IPS DF 4.7 (cell line): ENCODE measurements at regions not wholly inside any gene's neighbourhood (a gene's known extent, or its start where the extent isn't known, plus 50 kb on each side); places are given as distances from the start of the nearest gene placed in this dataset.
"Not testable (repeated sequence)": the region's sequence is repeated elsewhere in the genome, so short reads cannot be mapped to it uniquely, and the experiment has no call there.

Experiments
- DNase-seq: peaks from one replicate; pipeline ENCODE4 v3.0.0-alpha.2; 2013; ENCODE audit warnings: low spot score; ENCODE audit errors: extremely low read depth

DNA sequence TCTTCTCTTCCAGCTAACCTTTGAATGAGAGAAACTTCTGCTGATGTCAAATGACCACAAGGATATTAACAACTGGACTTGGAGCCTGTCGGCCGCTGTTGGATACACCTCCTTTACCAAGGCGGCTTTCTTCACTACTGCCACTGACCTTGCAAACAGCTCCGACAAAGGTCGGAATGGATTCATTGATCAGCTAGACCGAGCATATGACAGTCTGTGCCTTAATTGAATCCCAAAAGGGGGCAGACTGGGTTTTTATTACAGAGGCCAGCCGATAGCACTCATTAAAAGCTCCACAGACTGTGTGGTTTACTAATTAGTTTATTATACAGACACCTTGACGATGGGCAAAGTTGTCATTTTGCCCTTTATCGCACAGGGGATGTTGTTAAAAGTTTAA, 394.5 kb downstream of the RERGL start:
- no peak for DNase-seq

DNA sequence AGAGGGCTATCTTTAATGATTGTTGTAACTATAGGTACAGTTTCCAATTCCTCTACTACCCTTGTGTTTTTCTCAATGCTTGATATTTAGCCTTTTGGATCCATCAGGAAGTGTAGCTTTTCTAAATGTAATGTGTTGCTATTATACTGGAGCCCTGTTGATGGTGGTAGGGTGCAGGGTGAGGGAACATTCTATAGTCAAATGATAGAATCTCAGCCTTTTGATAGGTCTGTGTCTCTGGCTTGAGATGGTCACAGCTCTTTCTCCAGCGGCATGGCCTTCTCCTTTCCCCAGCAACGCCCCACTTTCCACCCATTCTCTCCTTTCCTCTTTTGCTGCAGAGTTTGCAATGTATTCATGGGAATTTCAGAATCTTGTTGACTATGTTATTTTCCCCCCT, 398.6 kb downstream of the RERGL start:
- no peak for DNase-seq

- no peak for DNase-seq
Observed at GRCh38 chr12:17680220-17680619, 409.8 kb downstream of the RERGL start.

- DNase-seq = no peak
Observed at GRCh38 chr12:17666641-17667324, 423.2 kb downstream of the RERGL start.

- no peak for DNase-seq
Observed at GRCh38 chr12:17665839-17666238, 424.2 kb downstream of the RERGL start.

DNA sequence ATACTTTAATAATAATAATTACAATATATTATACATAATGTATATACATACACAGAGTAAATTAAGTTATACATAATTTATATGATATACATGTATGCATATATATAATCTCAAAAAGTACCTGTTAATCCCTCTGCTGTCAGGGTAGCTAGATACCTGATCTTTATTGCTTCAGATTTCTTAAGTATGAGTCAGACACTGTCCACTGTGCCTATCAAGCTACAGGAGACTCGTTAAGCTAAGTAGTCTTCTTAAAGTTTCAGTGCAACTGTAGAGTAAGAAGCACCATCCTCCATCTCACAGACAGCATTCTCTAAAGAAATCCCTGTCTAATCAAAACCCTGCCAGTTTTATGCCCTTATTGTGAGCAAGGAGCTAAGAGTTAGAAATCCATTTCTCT, 428.7 kb downstream of the RERGL start:
- no peak for DNase-seq

DNA sequence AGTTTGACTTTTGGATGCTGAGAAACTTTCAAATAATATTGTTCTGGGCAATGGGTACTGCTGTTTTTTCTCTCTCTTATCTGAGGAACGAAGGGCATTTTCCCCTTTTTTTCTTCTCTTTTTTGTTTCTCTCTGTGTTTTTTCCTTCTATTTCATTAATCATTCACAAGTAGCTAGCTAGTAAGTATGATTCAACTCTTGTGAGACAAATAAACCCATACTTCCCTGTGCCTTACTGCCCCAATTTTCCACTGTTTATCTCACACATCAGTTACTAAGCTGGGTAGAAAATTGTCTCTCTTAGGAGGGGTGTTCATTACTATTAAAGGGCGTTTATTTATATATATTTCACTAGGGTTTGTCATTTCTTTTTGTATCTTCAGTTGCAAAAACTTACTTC, 437.6 kb downstream of the RERGL start:
- DNase-seq = no peak

DNA sequence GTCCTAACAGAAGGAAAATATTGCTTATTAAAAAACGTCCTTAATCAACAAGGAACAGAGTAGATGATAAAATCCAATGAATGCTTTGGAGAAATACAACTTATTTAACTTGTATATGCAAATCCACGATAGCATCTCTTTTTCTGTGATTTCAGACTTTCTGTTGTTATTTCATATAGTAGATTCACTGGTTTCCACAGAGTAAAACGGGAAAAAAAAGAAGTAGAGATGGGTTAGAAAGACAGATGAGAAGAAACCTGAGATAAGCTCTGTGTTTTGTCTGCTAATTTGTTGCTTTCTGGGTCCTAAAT, 447.7 kb downstream of the RERGL start:
- no peak for DNase-seq

DNA sequence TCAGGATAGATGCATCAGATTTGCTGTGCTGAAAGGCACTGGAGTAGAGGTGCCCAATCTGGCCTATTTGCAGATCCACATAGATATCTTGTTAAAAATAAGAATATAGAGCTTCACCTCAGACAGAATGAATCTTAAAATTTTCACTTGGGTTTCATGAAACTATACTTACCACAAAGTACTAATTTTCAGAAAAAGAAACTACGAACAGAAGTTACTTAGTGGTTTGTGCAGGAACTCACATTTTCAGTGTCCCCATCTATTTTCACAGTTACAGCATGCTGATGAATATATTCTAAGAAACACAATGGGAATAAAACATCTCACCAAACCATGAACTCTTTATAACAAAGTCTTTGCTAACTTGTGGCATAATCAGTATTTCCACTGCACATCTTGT, 449.4 kb downstream of the RERGL start:
- no peak for DNase-seq

- no peak for DNase-seq
Observed at GRCh38 chr12:17618831-17619230, 471.2 kb downstream of the RERGL start.

- no peak for DNase-seq
Observed at GRCh38 chr12:17609701-17610100, 480.3 kb downstream of the RERGL start.

- DNase-seq = no peak
Observed at GRCh38 chr12:17609153-17609552, 480.8 kb downstream of the RERGL start.

- DNase-seq = no peak
Observed at GRCh38 chr12:17595111-17595510, 494.9 kb downstream of the RERGL start.

GRCh38 chr12:17593715-17594406, 496.1 kb downstream of the RERGL start:
- DNase-seq = no peak

- DNase-seq = no peak
Observed at GRCh38 chr12:17592472-17592871, 497.5 kb downstream of the RERGL start.

DNA sequence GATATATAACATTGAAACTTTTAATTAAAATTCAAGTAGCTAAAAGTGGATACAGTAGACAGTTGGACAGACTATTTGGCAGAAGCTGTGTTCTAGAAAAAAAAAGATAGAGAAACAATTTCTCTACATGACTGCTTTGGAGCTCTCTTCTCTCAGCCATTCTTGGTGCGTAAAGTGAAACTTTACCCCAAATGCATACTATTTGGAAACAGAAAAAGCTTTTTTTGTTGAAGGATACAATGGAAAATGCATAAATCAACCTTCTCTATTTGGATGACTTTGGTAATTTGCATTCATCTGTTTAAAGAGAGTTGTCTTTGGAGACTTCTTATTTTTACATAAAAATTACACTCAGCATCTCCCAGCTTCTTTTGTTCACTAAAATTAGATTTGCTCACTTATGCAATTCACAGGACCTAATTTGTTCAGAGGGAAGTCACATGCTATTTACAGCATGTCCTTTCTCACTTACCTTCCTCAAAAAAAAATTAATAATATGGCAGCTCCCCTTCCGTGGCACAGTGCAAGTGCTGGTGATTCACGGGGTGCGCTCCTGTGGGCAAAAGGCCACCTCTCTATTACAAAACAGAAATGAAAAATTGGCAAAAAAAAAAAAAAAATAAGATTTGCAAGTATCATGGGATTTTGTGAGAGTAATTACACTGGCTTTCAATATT, 498.9 kb downstream of the RERGL start:
- no peak for DNase-seq

DNA sequence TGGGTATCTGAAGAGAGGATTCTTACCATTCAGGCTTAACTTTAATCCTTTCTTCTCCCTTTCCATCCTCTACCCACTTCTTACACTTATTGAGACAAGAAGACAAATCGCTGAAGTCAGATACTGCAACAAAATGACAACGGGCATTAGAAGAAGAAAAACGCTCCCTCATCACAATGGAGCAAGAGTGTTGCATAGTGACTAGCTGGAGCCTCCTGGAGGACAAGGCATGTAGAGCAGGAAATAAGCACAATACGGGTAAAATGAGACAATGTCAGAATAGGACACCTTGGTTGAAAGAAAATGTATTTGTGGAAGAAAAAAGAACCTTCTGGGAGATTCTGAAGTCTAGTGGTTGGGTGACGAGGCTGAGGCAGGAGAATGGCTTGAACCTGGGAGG, 501.0 kb downstream of the RERGL start:
- peak; percentile 38 for DNase-seq

GRCh38 chr12:17579205-17580026, 510.6 kb downstream of the RERGL start:
- DNase-seq = no peak

DNA sequence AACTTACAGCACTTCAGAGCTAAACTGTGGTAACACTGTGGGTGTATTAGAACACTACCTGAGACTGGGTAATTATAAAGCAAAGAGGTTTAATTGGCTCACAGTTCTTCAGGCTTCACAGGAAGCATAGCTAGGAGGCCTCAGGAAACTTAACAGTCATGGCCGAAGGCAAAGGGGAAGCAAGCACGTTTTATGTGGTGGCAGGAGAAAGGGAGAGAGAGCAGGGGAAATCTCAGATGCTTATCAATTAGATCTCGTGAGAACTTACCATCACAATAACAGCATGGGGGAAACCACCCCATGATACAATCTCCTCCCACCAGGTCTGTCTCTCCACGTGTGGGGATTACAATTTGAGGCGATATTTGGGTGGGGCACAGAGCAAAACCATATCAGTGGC, 512.6 kb downstream of the RERGL start:
- DNase-seq = no peak

DNA sequence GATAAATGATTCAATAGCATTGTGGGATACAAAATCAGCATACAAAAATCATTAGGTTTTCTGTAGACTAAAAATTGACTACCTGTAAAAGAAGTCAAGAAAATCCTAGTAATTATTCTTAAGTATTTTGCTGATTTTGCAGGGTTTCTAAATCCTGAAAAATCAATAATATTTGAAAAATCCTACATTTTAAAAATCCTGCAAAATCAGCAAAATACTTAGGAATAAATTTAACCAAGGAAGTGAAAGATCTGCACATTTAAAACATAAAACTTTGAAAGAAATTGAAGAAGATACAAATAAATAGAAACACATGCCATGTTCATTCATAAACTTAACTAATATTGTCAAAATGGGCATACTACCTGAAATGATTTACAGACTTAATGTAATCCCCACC, 517.7 kb downstream of the RERGL start:
- DNase-seq = no peak

DNA sequence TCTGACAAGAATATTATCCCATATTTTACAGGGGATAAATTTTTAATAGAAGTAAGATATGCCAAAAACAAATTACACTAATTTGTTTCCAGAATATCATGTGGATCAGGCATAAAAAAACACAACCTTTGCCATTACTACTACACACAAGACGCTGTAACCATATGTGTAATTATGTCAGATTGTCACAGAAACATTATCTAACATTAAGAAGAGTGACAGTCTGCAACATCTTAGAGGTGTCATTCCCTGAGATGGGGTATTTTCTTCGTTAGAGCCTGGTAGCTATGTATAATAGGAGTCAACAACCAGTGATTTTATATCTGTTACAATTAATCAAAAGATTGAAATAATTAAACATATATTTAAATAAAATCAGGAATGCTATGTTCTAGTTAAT, 518.9 kb downstream of the RERGL start:
- DNase-seq = no peak

- DNase-seq = not testable (repeated sequence)
Observed at GRCh38 chr12:17564630-17565029, 525.4 kb downstream of the RERGL start.
